ENCODE measurements at regions not wholly inside any gene's neighbourhood (a gene's known extent, or its start where the extent isn't known, plus 50 kb on each side); places are given as distances from the start of the nearest gene placed in this dataset.

- CTCF ChIA-PET, result no interaction called here
- ATAC-seq, result no peak
- no peak for DNase-seq
- H3K4me3 Mint-ChIP-seq, result no peak overlapping the region
- no peaks in the 10 kb centered on the region for H3K4me1 Mint-ChIP-seq (ENCODE audit: low read depth)
- POLR2A ChIA-PET, result no interaction called here
- H3K9me3 Mint-ChIP-seq, result peaks cover 7% of the 10 kb centered on the region
- no peak overlapping the region for H3K27ac Mint-ChIP-seq
- TF ChIP-seq CTCF (IDR thresholded peaks at IDR 0.05), result no peak
- intact Hi-C loops (cut with micrococcal nuclease), result no loop called here
- H3K36me3 Mint-ChIP-seq (ENCODE audit: low read depth), result peaks cover 1% of the 10 kb centered on the region
- H3K27me3 Mint-ChIP-seq, result no peaks in the 10 kb centered on the region
Measured at GRCh38 chr5:17394086-17394485, 103.9 kb upstream of the TAF11L2 start.

- CTCF ChIA-PET, result interaction anchor here (1.0 kb wide), 1 partner anchor 180 kb away, joined by 3 read pairs; no protein-coding TSS in a partner anchor
- Mint-ChIP-seq H3K27ac (no peak overlapping the region), H3K27me3 (no peaks in the 10 kb centered on the region), H3K36me3 (ENCODE audit: low read depth) (peaks cover 1% of the 10 kb centered on the region), H3K4me3 (no peak overlapping the region), H3K9me3 (peaks cover 7% of the 10 kb centered on the region), H3K4me1 (ENCODE audit: low read depth) (no peaks in the 10 kb centered on the region)
- no peak for TF ChIP-seq CTCF (IDR thresholded peaks at IDR 0.05)
- ATAC-seq (no peak), DNase-seq (no peak)
- intact Hi-C loops (cut with micrococcal nuclease), result no loop called here
- POLR2A ChIA-PET, result no interaction called here
Measured at GRCh38 chr5:17395106-17395880, 102.7 kb upstream of the TAF11L2 start.

- ChIA-PET CTCF (interaction anchor here (1.0 kb wide), 1 partner anchor 181 kb away, joined by 3 read pairs; no protein-coding TSS in a partner anchor), POLR2A (no interaction called here)
- Mint-ChIP-seq H3K9me3 (peaks cover 4% of the 10 kb centered on the region), H3K4me3 (no peak overlapping the region), H3K36me3 (ENCODE audit: low read depth) (no peaks in the 10 kb centered on the region), H3K4me1 (ENCODE audit: low read depth) (no peaks in the 10 kb centered on the region), H3K27ac (no peak overlapping the region), H3K27me3 (no peaks in the 10 kb centered on the region)
- DNase-seq (no peak), ATAC-seq (no peak)
- intact Hi-C loops (cut with micrococcal nuclease), result no loop called here
- TF ChIP-seq CTCF (IDR thresholded peaks at IDR 0.05), result no peak
Measured at GRCh38 chr5:17396247-17396646, 101.8 kb upstream of the TAF11L2 start.

- no peaks in the 10 kb centered on the region for H3K27me3 Mint-ChIP-seq
- H3K27ac Mint-ChIP-seq, result no peak overlapping the region
- H3K4me3 Mint-ChIP-seq, result no peak overlapping the region
- ChIA-PET POLR2A (no interaction called here), CTCF (no interaction called here)
- H3K9me3 Mint-ChIP-seq, result peaks cover 4% of the 10 kb centered on the region
- intact Hi-C loops (cut with micrococcal nuclease), result no loop called here
- no peak for ATAC-seq
- no peaks in the 10 kb centered on the region for H3K36me3 Mint-ChIP-seq (ENCODE audit: low read depth)
- no peaks in the 10 kb centered on the region for H3K4me1 Mint-ChIP-seq (ENCODE audit: low read depth)
- no peak for TF ChIP-seq CTCF (IDR thresholded peaks at IDR 0.05)
- no peak for DNase-seq
Measured at GRCh38 chr5:17398431-17398830, 99.6 kb upstream of the TAF11L2 start.

- Mint-ChIP-seq H3K36me3 (ENCODE audit: low read depth) (no peaks in the 10 kb centered on the region), H3K4me1 (ENCODE audit: low read depth) (no peaks in the 10 kb centered on the region), H3K4me3 (no peak overlapping the region), H3K27me3 (no peaks in the 10 kb centered on the region), H3K27ac (no peak overlapping the region), H3K9me3 (peaks cover 4% of the 10 kb centered on the region)
- no peak for TF ChIP-seq CTCF (IDR thresholded peaks at IDR 0.05)
- DNase-seq (no peak), ATAC-seq (no peak)
- POLR2A ChIA-PET, result no interaction called here
- intact Hi-C loops (cut with micrococcal nuclease), result no loop called here
- CTCF ChIA-PET, result no interaction called here
Measured at GRCh38 chr5:17398866-17399835, 98.9 kb upstream of the TAF11L2 start.
